ENCODE measurements at regions not wholly inside any gene's neighbourhood (a gene's known extent, or its start where the extent isn't known, plus 50 kb on each side); places are given as distances from the start of the nearest gene placed in this dataset.

GRCh38 chr2:133955169-133955568 is 298.7 kb upstream of the MGAT5 start (continued):
- TF ChIP-seq REST (IDR thresholded peaks at IDR 0.05; ENCODE audit: low read depth, low read length) = no peak
- no peak for TF ChIP-seq FOSL2 (IDR thresholded peaks at IDR 0.05; ENCODE audit: borderline replicate concordance, low read depth)
- TF ChIP-seq FOXM1 (IDR thresholded peaks at IDR 0.05; ENCODE audit: low read depth) = no peak
- no peak for TF ChIP-seq TCF12 (IDR thresholded peaks at IDR 0.05)
- no peak for TF ChIP-seq ZBTB33 (IDR thresholded peaks at IDR 0.05; ENCODE audit: borderline replicate concordance, low read depth)
- no peak for TF ChIP-seq SIN3A (IDR thresholded peaks at IDR 0.05; ENCODE audit: borderline replicate concordance, low read depth, low read length)
- no peak for TF ChIP-seq NFIC (IDR thresholded peaks at IDR 0.05; ENCODE audit: borderline replicate concordance)

- H3K9me2 ChIP-seq = no peaks in the 10 kb centered on the region
- no peaks in the 10 kb centered on the region for H3K4me1 ChIP-seq (ENCODE audit: control insufficient read depth in 1 of 2, insufficient read depth in 2 of 2, low read depth in 1 of 2, low read length in 1 of 2)
- H2AFZ ChIP-seq (ENCODE audit: low read depth) = no peak overlapping the region
- no peak overlapping the region for H3K4me3 ChIP-seq (ENCODE audit: low read depth in 2 of 2, low read length in 1 of 2)
- ChIA-PET CTCF (interaction anchor here (1.1 kb wide), 1 partner anchor 11 kb away, joined by 3 read pairs; no protein-coding TSS in a partner anchor), POLR2A (no interaction called here)
- no peak overlapping the region for H3K27ac ChIP-seq (ENCODE audit: low read depth in 2 of 2, low read length in 1 of 2)
- no peak overlapping the region for H3K4me2 ChIP-seq
- H3K9me3 ChIP-seq = no peaks in the 10 kb centered on the region
- no peak for DNase-seq
- WGBS (ENCODE audit: low lambda C conversion rate) = 30% methylated on average over 4 of the region's 4 CpGs
- H3K9ac ChIP-seq = no peak overlapping the region
- no peaks in the 10 kb centered on the region for H3K36me3 ChIP-seq (replicated peaks in 1 of 2; ENCODE audit: control insufficient read depth in 1 of 2, insufficient read depth in 2 of 2, low read length in 1 of 2)
- H3K27me3 ChIP-seq (ENCODE audit: insufficient read depth) = no peaks in the 10 kb centered on the region
- no peaks in the 10 kb centered on the region for H4K20me1 ChIP-seq (ENCODE audit: insufficient read depth)
- no peaks in the 10 kb centered on the region for H3F3A ChIP-seq (replicated peaks; ENCODE audit: insufficient read depth)
- no peak for TF ChIP-seq USF2 (IDR thresholded peaks at IDR 0.05; ENCODE audit: borderline replicate concordance, low read depth, low read length)
- no peak for TF ChIP-seq RAD21 (IDR thresholded peaks at IDR 0.05; ENCODE audit: low read length)
- TF ChIP-seq ELF1 (IDR thresholded peaks at IDR 0.05) = no peak
- TF ChIP-seq TEAD4 (IDR thresholded peaks at IDR 0.05; ENCODE audit: borderline replicate concordance, insufficient read depth) = no peak
- TF ChIP-seq YY1 (IDR thresholded peaks at IDR 0.05; ENCODE audit: low read depth) = no peak
- TF ChIP-seq SIN3A (IDR thresholded peaks at IDR 0.05; ENCODE audit: borderline replicate concordance, low read depth, low read length) = no peak
- no peak for TF ChIP-seq REST (IDR thresholded peaks at IDR 0.05; ENCODE audit: low read depth, low read length)
- TF ChIP-seq RCOR1 (IDR thresholded peaks at IDR 0.05; ENCODE audit: low read length) = no peak
- no peak for TF ChIP-seq JUND (IDR thresholded peaks at IDR 0.05)
- no peak for TF ChIP-seq RXRA (IDR thresholded peaks at IDR 0.05; ENCODE audit: borderline replicate concordance, low read depth)
- TF ChIP-seq GATA2 (CRISPR knock-in tag; IDR thresholded peaks at IDR 0.05) = no peak
- no peak for TF ChIP-seq TCF12 (IDR thresholded peaks at IDR 0.05)
- TF ChIP-seq MEF2A (IDR thresholded peaks at IDR 0.05; ENCODE audit: borderline replicate concordance, low read depth) = no peak
- H3K79me2 ChIP-seq (ENCODE audit: insufficient read depth) = no peaks in the 10 kb centered on the region
These were observed 297.4 kb upstream of the MGAT5 start for GRCh38 chr2:133956434-133956935.
